ENCODE measurements at regions not wholly inside any gene's neighbourhood (a gene's known extent, or its start where the extent isn't known, plus 50 kb on each side); places are given as distances from the start of the nearest gene placed in this dataset.

DNA sequence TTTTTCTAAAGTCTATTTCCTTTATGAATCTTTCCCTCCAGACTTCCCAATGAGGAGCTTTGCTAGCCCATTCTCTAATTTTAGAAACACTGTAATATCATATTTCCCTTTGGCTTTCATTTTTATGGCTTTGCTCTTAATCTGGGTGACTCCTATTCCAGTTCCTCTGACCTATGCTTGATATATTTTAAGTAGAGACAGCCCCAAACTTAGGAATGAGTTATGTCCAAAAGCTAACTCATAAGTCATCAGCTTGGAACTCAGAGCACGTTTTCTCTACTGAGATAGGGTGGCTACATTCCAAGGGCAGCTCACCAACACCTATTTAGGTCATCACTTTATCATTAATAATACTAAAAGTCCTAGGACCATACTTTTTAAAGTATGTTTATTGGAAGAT lies 77.8 kb downstream of the OR13H1 start:
- TF ChIP-seq, protein P1, sequence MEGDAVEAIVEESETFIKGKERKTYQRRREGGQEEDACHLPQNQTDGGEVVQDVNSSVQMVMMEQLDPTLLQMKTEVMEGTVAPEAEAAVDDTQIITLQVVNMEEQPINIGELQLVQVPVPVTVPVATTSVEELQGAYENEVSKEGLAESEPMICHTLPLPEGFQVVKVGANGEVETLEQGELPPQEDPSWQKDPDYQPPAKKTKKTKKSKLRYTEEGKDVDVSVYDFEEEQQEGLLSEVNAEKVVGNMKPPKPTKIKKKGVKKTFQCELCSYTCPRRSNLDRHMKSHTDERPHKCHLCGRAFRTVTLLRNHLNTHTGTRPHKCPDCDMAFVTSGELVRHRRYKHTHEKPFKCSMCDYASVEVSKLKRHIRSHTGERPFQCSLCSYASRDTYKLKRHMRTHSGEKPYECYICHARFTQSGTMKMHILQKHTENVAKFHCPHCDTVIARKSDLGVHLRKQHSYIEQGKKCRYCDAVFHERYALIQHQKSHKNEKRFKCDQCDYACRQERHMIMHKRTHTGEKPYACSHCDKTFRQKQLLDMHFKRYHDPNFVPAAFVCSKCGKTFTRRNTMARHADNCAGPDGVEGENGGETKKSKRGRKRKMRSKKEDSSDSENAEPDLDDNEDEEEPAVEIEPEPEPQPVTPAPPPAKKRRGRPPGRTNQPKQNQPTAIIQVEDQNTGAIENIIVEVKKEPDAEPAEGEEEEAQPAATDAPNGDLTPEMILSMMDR (IDR thresholded peaks at IDR 0.05), result no peak
- no peak for TF ChIP-seq POLR2A (IDR thresholded peaks at IDR 0.05)
